OCI-LY7 (cell line): ENCODE measurements at regions not wholly inside any gene's neighbourhood (a gene's known extent, or its start where the extent isn't known, plus 50 kb on each side); places are given as distances from the start of the nearest gene placed in this dataset.

Experiments used
- BruUV-seq: library from RNA; stranded (reverse); fragments of 400-500 nt; replicated peaks from 2 replicates; lab custom pipeline; 2021; lab: Mats Ljungman, UMichigan
- CTCF ChIA-PET: fragments of 300-600 bp; sonication (Branson Sonifier 250); formaldehyde crosslinking; loops from one replicate; lab custom pipeline; 2022; ENCODE audit warnings: antibody characterized with exemption; ENCODE audit not compliant: unreplicated experiment; lab: Charles Lee
- POLR2A ChIA-PET: fragments of 300-600 bp; sonication (Branson Sonifier 250); formaldehyde crosslinking; loops from one replicate; lab custom pipeline; 2022; ENCODE audit warnings: antibody characterized with exemption; lab: Charles Lee
- DNase-seq: peaks from one replicate; pipeline ENCODE4 v3.0.0-alpha.2; 2015; ENCODE audit warnings: low spot score
- H2AFZ ChIP-seq: fragments of 200-600 bp; sonication (generic), shearing (Covaris generic); 2 replicates; pipeline ENCODE4 v1.6.1; 2014; ENCODE audit warnings: mild to moderate bottlenecking, antibody characterized with exemption, low read length, moderate library complexity
- H3K27ac ChIP-seq: fragments of 200-600 bp; sonication (generic); 2 replicates; pipeline ENCODE4 v1.5.1; 2014; ENCODE audit warnings: mixed run types, low read depth, mild to moderate bottlenecking, moderate library complexity, low read length, inconsistent platforms; ENCODE audit not compliant: poor library complexity, severe bottlenecking
- H3K36me3 ChIP-seq: fragments of 200-600 bp; sonication (generic); 2 replicates; pipeline ENCODE4 v1.6.1; 2014; ENCODE audit warnings: mild to moderate bottlenecking, antibody characterized with exemption, low read length, moderate library complexity, mixed read lengths; ENCODE audit not compliant: insufficient read depth
- H3K4me1 ChIP-seq: fragments of 200-600 bp; sonication (generic); 2 replicates; pipeline ENCODE4 v1.5.1; 2014; ENCODE audit warnings: mild to moderate bottlenecking, low read length; ENCODE audit not compliant: insufficient read depth, poor library complexity, severe bottlenecking
- H3K4me2 ChIP-seq: fragments of 200-600 bp; sonication (generic); 2 replicates; pipeline ENCODE4 v1.6.1; 2014; ENCODE audit warnings: mild to moderate bottlenecking, low read length
- H3K4me3 ChIP-seq: fragments of 200-600 bp; sonication (generic); 2 replicates; pipeline ENCODE4 v1.5.1; 2014; ENCODE audit warnings: mild to moderate bottlenecking, low read depth, low read length; ENCODE audit not compliant: poor library complexity, severe bottlenecking
- H3K79me2 ChIP-seq: fragments of 200-600 bp; sonication (generic); 2 replicates; pipeline ENCODE4 v1.6.1; 2016; ENCODE audit warnings: low read depth, mild to moderate bottlenecking, low read length, moderate library complexity, mixed read lengths; ENCODE audit not compliant: insufficient read depth
- H3K9me2 ChIP-seq: fragments of 200-600 bp; sonication (generic); 2 replicates; pipeline ENCODE4 v1.6.1; 2016; ENCODE audit warnings: mild to moderate bottlenecking, low read length, mixed read lengths; ENCODE audit not compliant: insufficient read depth
- H3K9me3 ChIP-seq: fragments of 200-600 bp; sonication (generic); 2 replicates; pipeline ENCODE4 v1.6.1; 2014; ENCODE audit warnings: mild to moderate bottlenecking, mixed run types, low read length, mixed read lengths
- H4K20me1 ChIP-seq: fragments of 200-600 bp; sonication (generic); 2 replicates; pipeline ENCODE4 v1.6.1; 2014; ENCODE audit warnings: mild to moderate bottlenecking, antibody characterized with exemption, low read length, moderate library complexity, mixed read lengths; ENCODE audit not compliant: insufficient read depth
- CTCF ChIP-seq: fragments of 200-600 bp; sonication (generic); conservative IDR thresholded peaks from 2 replicates; pipeline ENCODE4 v1.5.1; 2014; ENCODE audit warnings: mild to moderate bottlenecking, antibody characterized with exemption, low read length, moderate library complexity, mixed read lengths
- EZH2phosphoT487 ChIP-seq: fragments of 200-600 bp; sonication (generic); IDR thresholded peaks from 2 replicates; pipeline ENCODE4 v1.6.1; 2018; ENCODE audit warnings: low read depth, borderline replicate concordance, mild to moderate bottlenecking, mixed run types, antibody characterized with exemption, low read length, moderate library complexity, mixed read lengths
- intact Hi-C: fragments of 100-400 bp; cut with micrococcal nuclease; formaldehyde crosslinking; loops from one replicate; pipeline ENCODE4 v1.10.0; 2022; ENCODE audit not compliant: unreplicated experiment

DNA sequence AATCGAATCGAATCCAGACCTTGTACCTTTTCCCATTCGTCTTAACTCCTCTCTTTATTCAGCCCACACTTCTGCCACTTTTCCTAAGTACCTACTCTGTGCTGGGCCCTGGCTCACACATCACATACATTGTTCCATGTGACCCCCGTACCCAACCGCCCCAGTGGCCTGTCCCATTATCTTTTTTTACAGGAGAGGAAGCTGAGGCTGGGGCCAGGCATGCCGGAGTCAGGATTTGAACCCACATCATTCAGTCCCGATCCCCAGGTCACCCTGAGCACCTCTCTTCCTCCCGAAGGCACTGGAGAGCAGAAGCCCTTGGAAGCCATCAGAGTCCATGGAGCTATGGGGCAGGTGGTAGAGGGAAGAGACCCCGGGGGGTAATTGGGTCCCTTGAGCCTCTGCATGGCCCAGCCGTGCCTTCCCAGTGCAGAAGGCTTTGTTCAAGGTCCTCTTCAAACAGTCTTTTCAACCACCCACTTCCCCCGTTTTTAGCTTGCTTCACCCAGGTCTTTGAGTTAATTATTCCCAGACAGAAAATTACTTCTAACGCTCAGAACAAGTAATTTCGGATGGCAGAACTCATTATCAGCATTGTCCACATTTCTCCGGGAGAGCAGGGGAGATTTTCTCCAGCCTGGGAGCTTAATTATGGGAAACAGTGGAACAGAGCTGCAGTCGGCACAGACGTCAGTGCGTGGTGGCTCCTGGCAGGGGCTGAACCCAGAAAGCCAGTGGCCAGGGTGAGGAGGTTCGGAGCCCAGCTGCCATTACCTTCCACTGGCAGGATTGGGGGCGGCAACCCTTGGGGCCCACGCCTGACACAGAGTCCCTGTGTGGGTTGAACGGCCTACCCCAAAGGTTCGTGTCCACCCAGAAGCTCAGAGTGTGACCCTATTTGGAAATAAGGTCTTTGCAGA, 82.4 kb upstream of the RTL6 start:
- BruUV-seq, result no TSS peak
- POLR2A ChIA-PET, result no interaction called here
- TF ChIP-seq EZH2phosphoT487 (no peak), CTCF (no peak)

GRCh38 chr22:44578516-44579230, 80.6 kb upstream of the RTL6 start:
- H3K9me2 ChIP-seq, result no peaks in the 10 kb centered on the region
- no peak overlapping the region for H2AFZ ChIP-seq
- no peak overlapping the region for H3K4me3 ChIP-seq
- BruUV-seq, result no TSS peak
- H3K9me3 ChIP-seq, result no peaks in the 10 kb centered on the region
- CTCF ChIA-PET, result no interaction called here
- no peak overlapping the region for H3K27ac ChIP-seq
- TF ChIP-seq EZH2phosphoT487, result no peak
- TF ChIP-seq CTCF, result no peak
- no peaks in the 10 kb centered on the region for H3K4me1 ChIP-seq
- no peak for DNase-seq
- POLR2A ChIA-PET, result no interaction called here
- H4K20me1 ChIP-seq, result no peaks in the 10 kb centered on the region
- no peaks in the 10 kb centered on the region for H3K36me3 ChIP-seq
- no peaks in the 10 kb centered on the region for H3K79me2 ChIP-seq
- intact Hi-C loops, result no loop called here
- no peak overlapping the region for H3K4me2 ChIP-seq

More for the DNA sequence above, 82.4 kb upstream of the RTL6 start:
- H3K36me3 ChIP-seq, result no peaks in the 10 kb centered on the region
- CTCF ChIA-PET, result no interaction called here
- H3K4me1 ChIP-seq, result no peaks in the 10 kb centered on the region
- no peaks in the 10 kb centered on the region for H3K79me2 ChIP-seq
- intact Hi-C loops, result no loop called here
- H3K27ac ChIP-seq, result no peak overlapping the region
- H3K4me2 ChIP-seq, result no peak overlapping the region
- H3K9me2 ChIP-seq, result no peaks in the 10 kb centered on the region
- no peak for DNase-seq
- no peak overlapping the region for H3K4me3 ChIP-seq
- no peaks in the 10 kb centered on the region for H3K9me3 ChIP-seq
- no peaks in the 10 kb centered on the region for H4K20me1 ChIP-seq
- no peak overlapping the region for H2AFZ ChIP-seq

DNA sequence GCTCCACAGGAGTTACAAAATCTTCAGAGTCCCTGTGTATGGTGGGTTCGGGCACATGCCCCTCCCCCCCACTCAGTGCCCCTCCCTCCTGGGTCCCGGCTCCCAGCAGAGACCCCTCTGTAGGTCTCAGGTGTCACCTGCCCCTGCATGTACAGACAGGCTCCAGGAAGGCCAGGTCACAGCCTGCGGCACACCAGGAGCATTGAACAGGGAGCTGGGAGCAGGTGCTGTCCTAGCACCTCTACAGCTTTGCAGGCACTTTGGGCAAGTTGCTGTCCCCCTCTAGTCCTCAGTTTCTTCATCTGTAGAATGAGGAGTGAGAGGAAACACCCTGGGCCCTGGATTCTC, 80.1 kb upstream of the RTL6 start:
- no peaks in the 10 kb centered on the region for H4K20me1 ChIP-seq
- H3K36me3 ChIP-seq, result no peaks in the 10 kb centered on the region
- BruUV-seq, result no TSS peak
- no peaks in the 10 kb centered on the region for H3K79me2 ChIP-seq
- CTCF ChIA-PET, result no interaction called here
- no peak overlapping the region for H3K4me2 ChIP-seq
- no peak overlapping the region for H2AFZ ChIP-seq
- intact Hi-C loops, result no loop called here
- POLR2A ChIA-PET, result no interaction called here
- H3K9me2 ChIP-seq, result no peaks in the 10 kb centered on the region
- H3K9me3 ChIP-seq, result no peaks in the 10 kb centered on the region
- no peak for DNase-seq
- no peak overlapping the region for H3K27ac ChIP-seq
- TF ChIP-seq EZH2phosphoT487, result no peak
- TF ChIP-seq CTCF, result no peak
- no peak overlapping the region for H3K4me3 ChIP-seq
- no peaks in the 10 kb centered on the region for H3K4me1 ChIP-seq
